Activated CD4-positive, alpha-beta T cell treated with anti-CD3 and anti-CD28 coated beads, Interleukin-10, Interleukin-2, amounts not matched to agents 100 ng/mL and 50 ng/mL, durations not matched to agents 16 hours and 8 hours (primary cell): ENCODE measurements at regions not wholly inside any gene's neighbourhood (a gene's known extent, or its start where the extent isn't known, plus 50 kb on each side); places are given as distances from the start of the nearest gene placed in this dataset.
"Not testable (repeated sequence)": the region's sequence is repeated elsewhere in the genome, so short reads cannot be mapped to it uniquely, and the experiment has no call there.

Source experiments
- DNase-seq: peaks from one replicate; pipeline ENCODE4 v3.0.0-alpha.2; 2020

DNA sequence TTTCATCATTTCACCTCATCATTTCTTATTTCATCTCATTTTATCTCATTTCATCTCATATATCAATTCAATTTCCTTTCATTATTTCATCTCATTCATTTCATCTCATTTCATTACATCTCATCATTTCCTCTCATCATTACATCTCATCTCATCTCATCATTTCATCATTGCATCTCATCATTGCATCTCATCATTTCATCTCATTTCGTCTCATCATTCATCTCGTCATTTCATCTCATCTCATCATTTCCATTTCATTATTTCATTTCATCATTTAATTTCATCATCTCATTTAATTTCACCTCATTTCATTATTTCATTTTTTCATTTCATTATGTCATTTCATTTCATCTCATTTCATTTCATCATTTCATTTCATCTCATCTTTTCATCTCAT, 168.5 kb upstream of the FAM72C start:
- DNase-seq: not testable (repeated sequence)

DNA sequence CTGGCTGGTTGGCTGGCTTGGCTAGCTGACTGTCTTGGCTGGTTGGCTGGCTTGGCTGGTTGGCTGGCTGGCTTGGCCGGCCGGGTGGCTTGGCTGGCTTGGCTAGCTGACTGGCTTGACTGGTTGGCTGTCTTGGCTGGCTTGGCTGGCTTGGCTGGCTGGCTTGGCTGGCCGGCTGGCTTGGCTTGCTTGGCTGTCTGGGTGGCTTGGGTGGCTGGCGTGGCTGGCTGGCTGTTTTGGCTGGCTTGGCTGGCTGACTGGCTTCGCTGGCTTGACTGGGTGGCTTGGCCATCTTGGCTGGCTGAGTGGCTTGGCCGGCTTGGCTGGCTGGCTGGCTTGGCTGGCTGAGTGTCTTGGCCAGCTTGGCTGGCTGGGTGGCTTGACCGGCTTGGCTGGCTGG, 133.2 kb upstream of the FAM72C start:
- not testable (repeated sequence) for DNase-seq

DNA sequence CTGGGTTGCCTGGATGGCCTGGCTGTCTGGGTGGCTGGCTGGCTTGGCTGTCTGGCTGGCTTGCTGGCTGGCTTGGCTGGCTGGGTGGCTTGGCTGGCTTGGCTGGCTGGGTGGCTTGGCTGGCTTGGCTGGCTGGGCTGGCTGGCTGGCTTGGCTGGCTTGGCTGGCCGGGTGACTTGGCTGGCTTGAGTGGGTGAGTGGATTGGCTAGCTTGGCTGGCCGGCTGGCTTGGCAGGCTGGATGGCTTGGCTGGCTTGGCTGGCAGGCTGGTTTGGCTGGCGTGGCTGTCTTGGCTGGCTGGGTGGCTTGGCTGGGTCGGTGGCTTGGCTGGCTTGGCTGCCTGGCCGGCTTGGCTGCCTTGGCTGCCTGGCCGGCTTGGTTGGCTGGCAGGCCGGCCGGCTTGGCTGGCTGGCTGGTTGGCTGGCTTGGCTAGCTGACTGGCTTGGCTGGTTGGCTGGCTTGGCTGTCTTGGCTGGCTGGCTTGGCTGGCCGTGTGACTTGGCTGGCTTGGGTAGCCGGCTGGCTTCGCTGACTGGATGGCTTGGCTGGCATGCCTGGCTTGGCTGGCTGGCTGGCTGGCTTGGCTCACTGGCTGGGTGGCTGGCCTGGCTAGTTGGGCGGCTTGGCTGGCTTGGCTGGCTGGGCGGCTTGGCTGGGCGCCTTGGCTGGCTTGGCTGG, 132.4 kb upstream of the FAM72C start:
- peak; percentile 31 for DNase-seq

DNA sequence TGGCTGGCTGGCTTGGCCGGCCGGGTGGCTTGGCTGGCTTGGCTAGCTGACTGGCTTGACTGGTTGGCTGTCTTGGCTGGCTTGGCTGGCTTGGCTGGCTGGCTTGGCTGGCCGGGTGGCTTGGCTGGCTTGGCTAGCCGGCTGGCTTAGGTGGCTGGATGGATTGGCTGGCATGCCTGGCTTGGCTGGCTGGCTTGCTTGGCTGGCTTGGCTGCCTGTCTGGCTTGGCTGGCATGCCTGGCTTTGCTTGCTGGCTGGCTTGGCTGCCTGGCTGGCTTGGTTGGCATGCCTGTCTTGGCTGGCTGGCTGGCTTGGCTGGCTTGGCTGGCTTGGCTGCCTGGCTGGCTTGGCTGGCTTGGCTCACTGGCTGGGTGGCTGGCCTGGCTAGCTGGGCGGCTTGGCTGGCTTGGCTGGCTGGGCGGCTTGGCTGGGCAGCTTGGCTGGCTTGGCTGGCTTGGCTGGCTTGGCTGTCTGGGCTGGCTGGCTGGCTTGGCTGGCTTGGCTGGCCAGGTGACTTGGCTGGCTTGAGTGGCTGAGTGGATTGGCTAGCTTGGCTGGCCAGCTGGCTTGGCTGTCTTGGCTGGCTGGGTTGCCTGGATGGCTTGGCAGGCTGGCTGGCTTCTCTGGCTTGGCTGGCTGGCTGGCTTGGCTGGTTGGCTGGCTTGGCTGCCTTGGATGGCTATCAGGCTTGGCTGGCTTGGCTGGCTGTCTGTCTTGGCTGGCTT, 131.5 kb upstream of the FAM72C start:
- peak; percentile 39 for DNase-seq

DNA sequence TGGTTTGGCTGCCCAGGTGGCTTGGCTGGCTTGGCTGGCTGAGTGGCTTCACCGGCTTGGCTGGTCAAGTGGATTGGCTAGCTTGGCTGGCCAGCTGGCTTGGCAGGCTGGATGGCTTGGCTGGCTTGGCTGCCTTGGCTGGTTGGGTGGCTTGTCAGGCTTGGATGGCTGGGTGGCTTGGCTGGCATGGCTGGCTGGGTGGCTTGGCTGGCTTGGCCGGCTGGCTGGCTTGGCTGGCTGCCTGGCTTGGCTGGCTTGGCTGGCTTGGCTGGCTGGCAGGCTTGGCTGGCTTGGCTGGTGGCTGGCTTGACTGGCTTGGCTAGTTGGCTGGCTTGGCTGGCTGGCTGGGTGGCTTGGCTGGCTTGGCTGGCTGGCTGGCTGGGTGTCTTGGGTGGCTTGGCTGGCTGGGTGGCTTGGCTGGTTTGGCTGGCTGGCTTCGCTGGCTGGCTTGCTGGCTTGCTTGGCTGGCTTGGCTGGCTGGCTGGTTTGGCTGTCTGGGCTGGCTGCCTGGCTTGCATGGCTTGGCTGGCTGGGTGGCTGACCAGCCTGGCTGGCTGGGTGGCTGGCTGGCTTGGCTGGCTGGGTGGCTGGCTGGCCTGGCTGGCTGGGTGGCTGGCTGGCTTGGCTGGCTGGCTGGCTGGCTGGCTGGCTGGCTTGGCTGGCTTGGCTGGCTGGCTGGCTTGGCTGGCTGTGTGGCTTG, 130.4 kb upstream of the FAM72C start:
- DNase-seq: peak; percentile 1

DNA sequence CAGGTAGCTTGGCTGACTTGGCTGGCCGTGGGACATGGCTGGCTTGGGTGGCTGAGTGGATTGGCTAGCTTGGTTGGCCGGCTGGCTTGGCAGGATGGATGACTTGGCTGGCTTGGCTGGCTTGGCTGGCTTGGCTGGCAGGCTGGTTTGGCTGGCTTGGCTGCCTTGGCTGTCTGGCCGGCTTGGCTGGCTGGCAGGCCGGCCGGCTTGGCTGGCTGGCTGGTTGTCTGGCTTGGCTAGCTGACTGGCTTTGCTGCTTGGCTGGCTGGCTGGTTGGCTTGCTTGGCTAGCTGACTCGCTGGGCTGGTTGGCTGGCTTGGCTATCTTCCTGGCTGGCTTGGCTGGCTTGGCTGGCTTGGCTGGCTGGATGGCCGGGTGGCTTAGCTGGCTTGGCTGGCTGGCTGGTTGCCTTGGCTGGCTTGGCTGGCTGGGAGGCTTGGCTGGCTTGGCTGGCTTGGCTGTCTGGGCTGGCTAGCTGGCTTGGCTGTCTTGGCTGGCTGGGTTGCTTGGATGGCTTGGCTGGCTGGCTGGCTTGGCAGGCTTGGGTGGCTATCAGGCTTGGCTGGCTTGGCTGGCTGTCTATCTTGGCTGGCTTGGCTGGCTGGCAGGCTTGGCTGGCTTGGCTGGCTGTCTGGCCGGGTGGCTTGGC, 129.7 kb upstream of the FAM72C start:
- no peak for DNase-seq

DNA sequence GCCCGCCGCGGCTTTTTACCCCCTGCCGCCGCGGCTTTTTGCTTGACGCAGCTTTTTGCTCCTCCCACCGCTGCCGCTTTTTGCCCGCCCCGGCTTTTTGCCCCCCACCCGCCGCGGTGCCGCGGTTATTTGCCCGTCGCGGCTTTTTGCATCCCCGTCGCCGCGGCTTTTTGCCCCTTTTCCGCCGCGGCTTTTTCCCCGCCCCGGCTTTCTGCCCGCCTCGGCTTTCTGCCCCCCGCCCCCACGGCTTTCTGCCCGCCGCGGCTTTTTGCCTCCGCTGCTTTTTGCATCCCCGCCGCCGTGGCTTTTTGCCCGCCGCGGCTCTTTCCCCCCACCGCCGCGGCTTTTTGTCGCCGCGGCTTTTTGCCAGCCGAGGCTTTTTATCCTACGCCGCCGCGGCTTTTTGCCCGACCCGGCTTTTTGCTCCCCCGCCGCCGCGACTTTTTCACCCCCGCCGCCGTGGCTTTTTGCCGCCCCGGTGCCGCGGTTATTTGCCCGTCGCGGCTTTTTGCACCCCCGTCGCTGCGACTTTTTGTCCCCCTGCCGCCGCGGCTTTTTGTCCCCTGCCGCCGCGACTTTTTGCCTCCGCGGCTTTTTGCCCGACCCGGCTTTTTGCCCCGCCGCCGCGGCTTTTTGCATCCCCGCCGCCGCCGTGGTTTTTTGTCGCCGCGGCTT, 105.5 kb upstream of the FAM72C start:
- DNase-seq: peak; percentile 14

DNA sequence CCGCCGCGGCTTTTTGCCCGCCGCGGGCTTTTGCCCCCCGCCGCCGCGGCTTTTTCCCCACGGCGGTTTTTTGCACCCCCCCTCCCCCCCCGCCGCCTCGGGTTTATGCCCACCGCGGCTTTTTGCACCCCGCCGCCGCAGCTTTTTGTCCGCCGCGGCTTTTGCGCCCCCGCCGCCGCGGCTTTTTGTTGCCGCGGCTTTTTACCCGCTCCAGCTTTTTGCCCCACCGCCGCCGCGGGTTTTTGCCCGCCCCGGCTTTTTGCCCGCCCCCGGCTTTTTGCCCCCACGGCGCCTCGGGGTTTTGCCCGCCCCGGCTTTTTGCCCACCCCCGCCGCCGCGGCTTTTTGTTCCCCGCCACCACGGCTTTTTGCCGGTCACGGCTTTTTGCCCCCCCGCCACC, 104.9 kb upstream of the FAM72C start:
- not testable (repeated sequence) for DNase-seq

DNA sequence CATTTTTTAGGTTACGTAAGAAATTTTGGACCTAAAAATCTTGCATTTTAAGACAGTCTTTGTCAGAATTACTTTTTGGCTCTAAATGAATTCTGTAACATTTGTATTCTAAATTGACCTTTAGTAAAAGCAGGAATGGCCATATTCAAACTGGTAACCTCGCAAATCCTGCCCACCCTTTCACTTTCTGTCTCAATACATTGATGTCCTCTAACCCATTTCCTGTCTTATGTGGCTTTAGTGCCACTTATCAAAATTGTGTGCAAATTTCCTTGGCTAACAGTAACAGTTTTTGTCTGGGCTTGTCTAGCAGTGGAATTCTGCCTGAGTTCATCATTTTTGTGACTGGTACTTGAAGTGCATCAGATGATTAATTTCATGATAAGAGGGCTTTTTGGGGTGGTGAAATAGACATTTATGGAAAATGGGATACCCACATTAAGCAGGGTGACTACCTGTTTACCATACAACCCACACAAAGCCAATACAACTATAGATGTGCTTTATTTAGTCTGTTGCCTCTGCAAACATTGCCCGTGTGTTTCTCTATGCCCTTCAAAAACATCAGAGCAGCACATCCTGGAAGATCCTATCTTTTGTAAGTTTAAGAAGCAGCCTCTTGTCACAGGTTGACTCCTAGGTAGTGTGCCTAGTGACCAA, 98.7 kb upstream of the FAM72C start:
- not testable (repeated sequence) for DNase-seq

DNA sequence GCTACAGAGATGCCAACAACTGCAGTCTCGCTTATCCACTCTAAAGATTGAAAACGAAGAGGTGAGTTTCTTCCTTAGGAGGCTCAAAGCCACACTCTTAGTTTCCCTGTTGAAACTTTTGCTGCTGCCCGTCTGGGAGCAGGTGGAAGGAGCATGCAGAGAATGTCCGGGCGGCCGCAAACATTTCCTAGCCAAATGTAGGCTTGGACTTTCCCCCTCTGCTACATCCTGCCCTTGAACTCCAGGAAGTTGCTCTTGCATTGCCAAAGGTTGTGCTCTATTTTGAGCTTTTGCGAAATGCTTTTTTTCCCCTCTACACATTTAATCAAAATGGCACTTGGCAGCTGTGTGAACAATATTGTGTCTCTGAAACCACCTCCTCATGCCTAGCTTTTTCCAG, 95.3 kb upstream of the FAM72C start:
- DNase-seq: not testable (repeated sequence)

DNA sequence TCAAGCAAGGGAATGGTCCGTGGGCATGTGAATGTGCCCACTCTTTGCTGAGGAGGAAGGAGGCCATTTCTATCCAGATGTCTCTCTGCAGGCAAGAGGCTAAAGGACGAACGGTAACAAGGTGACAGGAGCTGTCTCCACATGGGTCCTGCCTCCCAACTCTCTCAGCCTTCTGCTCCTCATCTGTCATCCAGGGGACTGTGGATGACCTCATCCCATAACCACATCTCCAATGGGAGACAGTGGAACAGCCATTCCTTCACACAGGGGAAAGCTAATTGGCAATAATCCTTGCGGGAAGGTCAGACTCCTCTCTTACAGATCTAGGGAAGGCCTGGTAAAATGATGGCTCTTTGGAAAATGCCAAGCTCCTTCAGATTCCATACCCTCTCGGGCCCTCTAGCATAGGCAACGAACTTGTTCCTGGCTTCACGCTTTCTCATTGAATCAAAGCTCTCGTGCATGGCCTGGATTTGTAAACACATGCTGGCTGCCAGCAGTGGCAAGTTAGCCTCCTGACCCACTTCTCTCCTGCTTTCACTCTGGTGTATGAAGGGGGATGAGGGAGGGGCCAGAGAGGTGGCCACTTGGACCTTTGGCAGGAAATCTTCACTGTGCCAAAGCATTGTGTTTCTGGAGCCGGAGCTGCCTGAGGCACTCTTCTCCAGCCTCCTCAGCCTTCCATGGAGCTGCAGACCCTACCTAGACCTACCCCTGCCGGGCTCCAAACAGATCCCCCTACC, 94.5 kb upstream of the FAM72C start:
- not testable (repeated sequence) for DNase-seq

DNA sequence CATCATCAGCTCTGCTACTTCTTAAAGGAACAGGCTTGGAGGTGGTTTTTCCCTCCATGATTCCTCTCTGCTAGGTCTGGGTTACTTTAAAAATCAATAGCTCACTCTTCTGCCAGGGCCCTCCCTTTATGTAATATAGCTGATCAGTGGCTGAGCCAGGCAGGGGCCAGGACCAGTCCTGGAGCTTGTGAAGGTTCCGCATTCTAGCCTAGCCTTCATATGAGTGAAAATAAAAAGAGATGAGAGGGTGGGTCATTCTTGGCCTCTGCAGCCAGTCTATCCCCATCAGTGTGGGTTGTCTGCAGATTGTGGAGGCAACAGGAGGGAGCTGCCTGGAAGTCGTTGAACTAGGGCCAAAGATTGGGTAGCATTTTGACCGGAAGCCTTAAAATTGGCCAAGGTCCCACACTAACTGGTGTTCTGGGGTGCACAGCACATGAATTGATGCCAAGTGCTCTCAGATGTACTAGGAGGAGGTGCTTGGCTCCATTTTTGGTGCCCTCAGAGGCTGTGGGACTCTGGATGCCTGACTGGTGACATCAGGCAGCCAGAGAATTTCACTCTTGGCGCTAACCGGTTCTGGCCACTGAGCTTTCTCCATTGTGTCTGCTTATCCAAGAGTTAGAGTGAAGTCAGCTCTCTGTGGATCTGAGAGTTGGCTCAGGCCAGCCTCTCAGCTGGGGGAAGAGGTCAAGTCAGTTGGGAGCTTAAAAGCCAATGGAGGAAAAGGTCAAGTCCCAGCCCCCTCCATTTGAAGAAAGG, 93.7 kb upstream of the FAM72C start:
- DNase-seq: not testable (repeated sequence)

DNA sequence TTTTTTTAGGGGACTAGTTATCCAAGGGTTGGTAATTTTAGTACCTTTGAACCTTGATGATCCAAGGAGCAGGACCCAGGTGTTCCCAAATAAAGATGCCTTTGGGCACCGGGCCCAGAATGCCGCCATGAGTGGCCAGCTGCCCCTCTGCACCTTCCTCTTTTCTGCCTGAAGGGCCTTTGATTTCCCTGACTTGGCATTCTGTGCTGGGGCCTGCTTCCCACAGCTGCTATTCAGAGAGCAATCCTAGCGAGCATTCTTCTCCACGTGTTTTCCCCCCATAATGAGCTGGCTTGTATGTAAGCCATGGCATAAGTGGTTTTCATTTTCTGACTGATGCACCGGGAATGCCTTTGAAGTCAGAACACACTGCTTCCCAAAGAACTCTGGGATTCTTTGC, 77.6 kb upstream of the FAM72C start:
- not testable (repeated sequence) for DNase-seq

DNA sequence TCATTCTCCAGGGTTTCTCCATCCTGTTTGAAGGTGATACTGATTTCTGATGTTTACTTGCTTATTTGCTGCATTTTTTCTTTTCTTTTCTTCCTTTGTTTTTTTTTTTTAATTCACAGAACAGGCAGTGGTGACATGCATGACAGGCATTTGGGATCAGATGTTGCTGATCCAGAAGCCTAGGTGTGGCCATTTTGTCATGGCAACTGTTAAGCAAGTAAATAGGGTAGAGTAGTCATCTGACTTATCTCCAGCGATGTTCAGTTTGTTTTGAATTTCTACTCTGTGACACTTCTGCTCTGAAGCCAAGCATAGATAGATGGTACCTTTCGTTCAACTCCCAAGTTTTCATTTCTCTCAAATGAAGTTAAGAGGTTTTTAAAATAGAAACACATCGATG, 74.9 kb upstream of the FAM72C start:
- DNase-seq: not testable (repeated sequence)

DNA sequence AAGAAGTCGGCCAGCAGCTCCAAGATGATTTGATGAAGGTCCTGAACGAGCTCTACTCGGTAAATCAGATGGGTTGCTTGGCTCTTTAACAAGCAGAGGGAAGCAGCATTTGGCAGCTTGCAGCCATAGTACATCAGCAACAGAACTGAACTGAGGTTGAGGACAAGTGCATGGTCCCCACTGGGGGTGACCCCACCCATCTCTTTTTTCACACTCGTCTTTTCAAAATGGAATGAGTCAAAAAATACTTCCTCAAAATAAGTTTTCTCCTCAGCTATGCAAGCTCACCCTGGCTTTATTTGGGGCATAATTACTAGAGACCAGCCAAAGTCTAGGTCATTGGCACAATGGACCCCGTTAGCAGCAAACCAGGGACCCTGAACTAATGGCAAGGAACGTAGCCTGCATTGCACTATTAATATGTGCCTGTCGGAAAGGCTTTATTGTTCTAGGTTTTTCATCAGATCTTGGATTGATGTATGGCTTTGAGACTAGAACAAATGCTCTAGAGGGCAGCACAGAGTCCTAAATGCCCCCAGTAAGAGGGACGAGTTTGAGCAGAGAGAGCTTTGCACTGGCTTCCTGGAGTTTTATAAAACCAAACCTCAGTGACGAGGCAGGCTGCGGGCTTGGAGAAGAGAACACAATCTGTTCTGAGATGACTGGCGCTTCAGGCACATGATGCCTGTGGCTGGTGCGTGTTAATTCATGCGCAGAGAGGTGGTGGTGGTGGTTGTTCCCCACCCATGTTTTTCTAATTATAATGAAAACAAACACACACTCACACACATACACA, 74.2 kb upstream of the FAM72C start:
- DNase-seq: peak; percentile 66

DNA sequence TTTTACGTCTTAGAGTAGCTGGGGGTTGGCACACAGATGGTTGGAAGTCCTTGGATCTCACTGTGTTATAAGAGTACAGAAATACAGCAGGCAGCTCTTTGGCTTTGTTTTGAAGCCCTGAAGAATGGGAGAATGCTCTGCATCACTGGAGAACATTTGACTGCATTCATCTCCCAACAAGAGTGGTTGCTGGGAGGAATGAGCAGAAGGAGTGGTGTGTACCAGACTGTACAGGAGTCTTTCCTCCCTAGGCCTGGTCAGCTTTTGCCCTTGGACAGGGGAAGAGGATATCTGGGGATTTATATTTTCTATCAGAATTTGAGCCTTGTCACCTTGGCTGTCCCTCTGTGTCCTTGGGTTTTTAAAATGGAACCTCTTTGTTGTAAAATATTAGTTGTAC, 70.5 kb upstream of the FAM72C start:
- not testable (repeated sequence) for DNase-seq

DNA sequence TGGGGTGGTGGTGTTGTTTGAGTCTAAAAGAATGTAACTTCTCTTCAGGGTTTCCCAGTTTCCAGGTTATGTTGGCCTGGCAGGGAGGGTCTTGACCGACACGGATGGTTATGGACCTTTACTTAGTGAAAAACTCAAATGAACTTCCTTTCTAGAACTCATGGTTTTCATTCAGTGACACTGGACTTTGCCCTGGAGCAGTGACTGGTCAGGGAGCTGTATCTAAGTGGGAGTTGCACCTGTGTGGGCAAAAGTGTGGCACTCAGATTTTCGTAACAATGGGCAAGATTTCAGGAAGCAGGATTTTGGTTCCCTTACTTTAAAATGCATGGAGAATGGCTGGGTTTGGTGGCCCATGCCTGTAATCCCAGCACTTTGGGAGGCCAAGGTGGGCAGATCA, 68.5 kb upstream of the FAM72C start:
- DNase-seq: not testable (repeated sequence)

DNA sequence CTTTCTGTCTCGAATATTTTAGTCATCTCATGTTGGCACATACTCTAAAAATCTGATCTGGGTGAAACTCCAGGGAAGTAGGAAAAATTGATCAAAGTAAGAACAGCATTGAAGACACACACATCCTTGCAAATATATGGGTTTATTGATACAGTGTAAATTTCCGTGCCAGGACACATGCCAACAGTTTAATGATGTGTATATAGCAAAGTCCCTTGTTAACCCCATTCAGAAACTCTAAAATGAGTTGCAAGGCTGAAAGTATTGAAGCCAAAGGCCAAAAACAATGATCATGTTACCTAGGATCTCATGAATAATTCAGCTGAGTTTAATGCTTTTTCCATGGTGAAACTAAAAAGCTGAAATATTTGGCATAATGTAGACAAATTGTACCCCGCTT, 62.3 kb upstream of the FAM72C start:
- not testable (repeated sequence) for DNase-seq

DNA sequence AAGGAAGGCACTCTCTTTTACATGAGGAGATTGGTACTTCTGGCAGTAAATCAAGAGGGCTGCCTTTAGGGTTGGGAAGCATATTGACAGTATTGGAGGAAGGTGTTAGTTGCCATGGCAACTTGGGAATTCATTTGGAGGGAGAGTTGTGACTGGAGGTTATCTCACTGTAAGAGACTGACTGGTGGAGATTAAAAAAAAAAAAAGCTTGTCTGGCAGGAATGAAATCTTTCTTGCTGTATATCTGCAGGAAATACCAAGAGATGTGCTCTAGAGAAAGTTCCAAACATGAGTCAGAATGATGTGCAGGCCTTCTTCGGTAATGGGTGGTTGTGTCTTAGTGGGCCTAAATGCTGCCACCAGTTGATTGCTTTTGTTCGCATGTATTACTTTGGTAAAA, 59.8 kb upstream of the FAM72C start:
- DNase-seq: not testable (repeated sequence)

DNA sequence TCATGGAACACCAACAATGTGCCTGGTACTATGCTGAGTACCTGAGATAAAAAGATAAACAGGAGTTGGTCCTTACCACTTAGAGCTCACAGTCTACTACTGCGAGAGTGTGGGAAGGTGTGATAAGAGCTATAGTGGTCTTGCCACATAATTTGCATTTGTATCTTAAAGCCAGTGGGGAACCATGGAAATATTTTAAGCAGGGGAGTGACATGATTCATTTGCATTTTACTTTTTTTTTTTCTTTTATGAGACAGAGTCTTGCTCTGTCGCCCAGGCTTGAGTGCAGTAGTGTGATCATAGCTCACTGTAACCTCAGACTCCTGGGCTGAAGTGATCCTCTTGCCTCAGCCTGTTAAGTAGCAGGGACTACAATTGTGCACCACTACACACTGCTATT, 54.2 kb upstream of the FAM72C start:
- not testable (repeated sequence) for DNase-seq
